LNCAP (cell line): ENCODE measurements at regions not wholly inside any gene's neighbourhood (a gene's known extent, or its start where the extent isn't known, plus 50 kb on each side); places are given as distances from the start of the nearest gene placed in this dataset.

Experiments used
- CTCF ChIP-seq: fragments of 450-650 bp; IDR thresholded peaks from 2 replicates; pipeline ENCODE4 v1.5.1; 2017; ENCODE audit warnings: mild to moderate bottlenecking

DNA sequence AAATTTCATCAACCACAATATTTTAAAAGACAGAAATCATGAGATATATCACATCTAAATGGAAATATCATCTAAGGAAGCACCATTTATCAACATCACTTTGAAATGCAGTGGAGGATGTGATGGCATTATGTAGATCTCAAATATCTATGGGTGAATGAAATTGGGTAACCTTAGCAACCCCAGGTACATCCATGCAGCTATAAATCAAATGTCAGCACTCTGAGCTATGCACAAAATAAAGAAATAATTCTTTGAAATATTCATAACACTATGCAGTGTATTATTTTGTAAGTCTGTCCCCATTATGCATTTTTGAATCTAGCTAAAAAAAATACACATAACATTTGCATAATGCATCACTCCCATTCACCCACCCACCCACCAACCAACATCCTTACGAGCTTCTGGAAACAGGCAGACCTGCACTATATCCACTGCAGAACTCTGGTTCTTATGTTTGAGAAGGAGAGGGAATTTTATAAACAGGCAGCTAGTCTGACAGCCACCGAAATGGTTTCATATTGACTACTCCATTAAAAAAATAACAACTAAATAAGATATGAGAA is 186.8 kb downstream of the SHOX2 start:
- no peak for TF ChIP-seq CTCF

DNA sequence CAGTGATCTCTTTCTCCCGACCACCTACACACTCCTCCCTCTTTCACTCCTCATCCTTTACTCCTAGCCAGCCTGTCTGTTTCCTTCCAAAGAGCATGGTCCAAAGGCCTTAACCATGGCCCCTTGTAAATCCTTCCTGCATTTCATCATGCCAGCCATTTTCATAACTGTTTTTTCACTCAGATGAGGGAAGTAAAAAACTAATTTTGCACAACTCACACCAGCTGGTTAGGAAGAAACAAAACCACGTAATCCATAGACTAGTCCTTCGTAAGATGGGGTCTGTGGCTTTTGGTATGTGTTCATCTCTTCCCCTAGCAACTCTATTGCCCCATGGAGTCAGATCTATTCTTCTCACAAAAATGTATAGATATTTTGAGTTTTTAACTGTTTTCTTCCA is 187.8 kb downstream of the SHOX2 start:
- TF ChIP-seq CTCF: no peak

GRCh38 chr3:157916672-157917071 is 189.5 kb downstream of the SHOX2 start:
- TF ChIP-seq CTCF: no peak

GRCh38 chr3:157914882-157915281 is 191.3 kb downstream of the SHOX2 start:
- TF ChIP-seq CTCF: no peak

- no peak for TF ChIP-seq CTCF
Observed at GRCh38 chr3:157913741-157914150, 192.5 kb downstream of the SHOX2 start.

- no peak for TF ChIP-seq CTCF
Observed at GRCh38 chr3:157912514-157913451, 193.4 kb downstream of the SHOX2 start.

DNA sequence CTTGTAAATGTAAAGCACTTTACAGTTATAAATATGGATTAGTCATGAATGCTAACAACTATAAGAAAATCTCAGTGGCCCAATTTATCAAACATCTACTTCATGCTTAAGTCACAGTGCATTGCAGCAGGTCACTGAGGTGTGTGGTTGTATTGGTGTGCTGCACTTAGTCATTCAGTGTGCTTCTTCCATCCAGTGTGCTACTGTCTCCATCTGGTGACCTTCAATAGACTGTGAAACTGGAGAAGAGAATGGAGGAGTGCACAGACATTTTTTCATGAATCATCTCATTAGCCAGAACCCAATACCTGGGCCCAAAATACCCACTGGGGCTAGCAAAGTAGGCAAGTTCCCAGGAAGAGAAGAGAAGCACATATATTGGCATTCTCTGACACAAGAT is 199.6 kb downstream of the SHOX2 start:
- TF ChIP-seq CTCF: no peak
